Liver (tissue), 3 donors: ENCODE measurements at regions not wholly inside any gene's neighbourhood (a gene's known extent, or its start where the extent isn't known, plus 50 kb on each side); places are given as distances from the start of the nearest gene placed in this dataset.

Experiments
- JUND ChIP-seq, 2 donors: IDR thresholded peaks; 2 replicates each; pipeline ENCODE4 v1.6.1; 2016; ENCODE audit warnings: antibody characterized with exemption in 2 of 2
- RAD21 ChIP-seq, 2 donors: IDR thresholded peaks; 2 replicates each; pipeline ENCODE4 v1.6.1; 2016; ENCODE audit warnings: antibody characterized with exemption in 2 of 2, mild to moderate bottlenecking in 2 of 2
- TF ChIP-seq, protein P1 (sequence below): fragments of 150-350 bp; IDR thresholded peaks from 2 replicates; pipeline ENCODE4 v1.5.1; 2017; ENCODE audit warnings: improper control_type of control experiment, low read depth, low read length; ENCODE audit not compliant: missing input control
- TF ChIP-seq, protein P2 (sequence below): IDR thresholded peaks from 2 replicates; pipeline ENCODE4 v1.6.1; 2016; ENCODE audit warnings: antibody characterized with exemption
- donor health status: healthy.
- donor health status: healthy.

DNA sequence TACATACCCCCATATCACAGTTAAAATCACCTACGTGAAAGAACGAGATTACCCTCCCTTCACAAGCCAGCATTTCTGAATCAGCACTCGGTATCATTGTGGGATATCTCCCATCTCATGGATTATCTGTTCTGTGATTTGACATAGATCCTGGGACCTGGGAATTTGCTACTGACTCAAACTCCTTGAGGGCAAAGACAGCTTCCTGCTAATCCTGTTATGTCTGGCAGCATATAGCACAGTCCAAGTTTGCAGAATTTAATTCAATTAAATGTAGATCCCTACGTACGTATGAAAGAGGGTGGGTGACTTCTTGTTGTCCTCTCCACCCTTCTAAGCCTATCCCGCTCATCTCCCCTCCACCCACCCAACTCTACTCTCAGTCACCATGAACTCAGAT lies 476.5 kb downstream of the KLF5 start:
- no peak for TF ChIP-seq JUND (IDR thresholded peaks at IDR 0.05)
- TF ChIP-seq, protein P1, sequence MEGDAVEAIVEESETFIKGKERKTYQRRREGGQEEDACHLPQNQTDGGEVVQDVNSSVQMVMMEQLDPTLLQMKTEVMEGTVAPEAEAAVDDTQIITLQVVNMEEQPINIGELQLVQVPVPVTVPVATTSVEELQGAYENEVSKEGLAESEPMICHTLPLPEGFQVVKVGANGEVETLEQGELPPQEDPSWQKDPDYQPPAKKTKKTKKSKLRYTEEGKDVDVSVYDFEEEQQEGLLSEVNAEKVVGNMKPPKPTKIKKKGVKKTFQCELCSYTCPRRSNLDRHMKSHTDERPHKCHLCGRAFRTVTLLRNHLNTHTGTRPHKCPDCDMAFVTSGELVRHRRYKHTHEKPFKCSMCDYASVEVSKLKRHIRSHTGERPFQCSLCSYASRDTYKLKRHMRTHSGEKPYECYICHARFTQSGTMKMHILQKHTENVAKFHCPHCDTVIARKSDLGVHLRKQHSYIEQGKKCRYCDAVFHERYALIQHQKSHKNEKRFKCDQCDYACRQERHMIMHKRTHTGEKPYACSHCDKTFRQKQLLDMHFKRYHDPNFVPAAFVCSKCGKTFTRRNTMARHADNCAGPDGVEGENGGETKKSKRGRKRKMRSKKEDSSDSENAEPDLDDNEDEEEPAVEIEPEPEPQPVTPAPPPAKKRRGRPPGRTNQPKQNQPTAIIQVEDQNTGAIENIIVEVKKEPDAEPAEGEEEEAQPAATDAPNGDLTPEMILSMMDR: no peak
- TF ChIP-seq RAD21 (IDR thresholded peaks at IDR 0.05): no peak
- TF ChIP-seq, protein P2, sequence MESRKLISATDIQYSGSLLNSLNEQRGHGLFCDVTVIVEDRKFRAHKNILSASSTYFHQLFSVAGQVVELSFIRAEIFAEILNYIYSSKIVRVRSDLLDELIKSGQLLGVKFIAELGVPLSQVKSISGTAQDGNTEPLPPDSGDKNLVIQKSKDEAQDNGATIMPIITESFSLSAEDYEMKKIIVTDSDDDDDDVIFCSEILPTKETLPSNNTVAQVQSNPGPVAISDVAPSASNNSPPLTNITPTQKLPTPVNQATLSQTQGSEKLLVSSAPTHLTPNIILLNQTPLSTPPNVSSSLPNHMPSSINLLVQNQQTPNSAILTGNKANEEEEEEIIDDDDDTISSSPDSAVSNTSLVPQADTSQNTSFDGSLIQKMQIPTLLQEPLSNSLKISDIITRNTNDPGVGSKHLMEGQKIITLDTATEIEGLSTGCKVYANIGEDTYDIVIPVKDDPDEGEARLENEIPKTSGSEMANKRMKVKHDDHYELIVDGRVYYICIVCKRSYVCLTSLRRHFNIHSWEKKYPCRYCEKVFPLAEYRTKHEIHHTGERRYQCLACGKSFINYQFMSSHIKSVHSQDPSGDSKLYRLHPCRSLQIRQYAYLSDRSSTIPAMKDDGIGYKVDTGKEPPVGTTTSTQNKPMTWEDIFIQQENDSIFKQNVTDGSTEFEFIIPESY: no peak
